Ishikawa (cell line): ENCODE measurements at regions not wholly inside any gene's neighbourhood (a gene's known extent, or its start where the extent isn't known, plus 50 kb on each side); places are given as distances from the start of the nearest gene placed in this dataset.

Experiments
- CEBPB ChIP-seq: IDR thresholded peaks from 2 replicates; pipeline ENCODE4 v1.6.1; 2012
- CREB1 ChIP-seq: IDR thresholded peaks from 2 replicates; pipeline ENCODE4 v1.6.1; 2012; ENCODE audit warnings: low read depth
- EGR1 ChIP-seq: IDR thresholded peaks from 2 replicates; pipeline ENCODE4 v1.6.1; 2012
- EP300 ChIP-seq: IDR thresholded peaks from 2 replicates; pipeline ENCODE4 v1.6.1; 2012; ENCODE audit warnings: borderline replicate concordance
- FOXM1 ChIP-seq: IDR thresholded peaks from 2 replicates; pipeline ENCODE4 v1.6.1; 2012; ENCODE audit warnings: low read depth, borderline replicate concordance
- MAX ChIP-seq: IDR thresholded peaks from 2 replicates; pipeline ENCODE4 v1.6.1; 2012
- NFIC ChIP-seq: IDR thresholded peaks from 2 replicates; pipeline ENCODE4 v1.6.1; 2012
- RAD21 ChIP-seq: IDR thresholded peaks from 2 replicates; pipeline ENCODE4 v1.6.1; 2012; ENCODE audit warnings: low read depth
- TAF1 ChIP-seq: IDR thresholded peaks from 2 replicates; pipeline ENCODE4 v1.6.1; 2012; ENCODE audit warnings: low read depth, mild to moderate bottlenecking
- TCF12 ChIP-seq: IDR thresholded peaks from 2 replicates; pipeline ENCODE4 v1.6.1; 2012; ENCODE audit warnings: low read depth
- TEAD4 ChIP-seq: IDR thresholded peaks from 2 replicates; pipeline ENCODE4 v1.6.1; 2012
- USF1 ChIP-seq: IDR thresholded peaks from 2 replicates; pipeline ENCODE4 v1.6.1; 2012
- YY1 ChIP-seq: IDR thresholded peaks from 2 replicates; pipeline ENCODE4 v1.6.1; 2012; ENCODE audit warnings: low read depth
- ZBTB7A ChIP-seq: IDR thresholded peaks from 2 replicates; pipeline ENCODE4 v1.6.1; 2012; ENCODE audit warnings: low read depth
- TF ChIP-seq, protein P1 (sequence below): IDR thresholded peaks from 2 replicates; pipeline ENCODE4 v1.6.1; 2012; ENCODE audit warnings: low read depth, mild to moderate bottlenecking

DNA sequence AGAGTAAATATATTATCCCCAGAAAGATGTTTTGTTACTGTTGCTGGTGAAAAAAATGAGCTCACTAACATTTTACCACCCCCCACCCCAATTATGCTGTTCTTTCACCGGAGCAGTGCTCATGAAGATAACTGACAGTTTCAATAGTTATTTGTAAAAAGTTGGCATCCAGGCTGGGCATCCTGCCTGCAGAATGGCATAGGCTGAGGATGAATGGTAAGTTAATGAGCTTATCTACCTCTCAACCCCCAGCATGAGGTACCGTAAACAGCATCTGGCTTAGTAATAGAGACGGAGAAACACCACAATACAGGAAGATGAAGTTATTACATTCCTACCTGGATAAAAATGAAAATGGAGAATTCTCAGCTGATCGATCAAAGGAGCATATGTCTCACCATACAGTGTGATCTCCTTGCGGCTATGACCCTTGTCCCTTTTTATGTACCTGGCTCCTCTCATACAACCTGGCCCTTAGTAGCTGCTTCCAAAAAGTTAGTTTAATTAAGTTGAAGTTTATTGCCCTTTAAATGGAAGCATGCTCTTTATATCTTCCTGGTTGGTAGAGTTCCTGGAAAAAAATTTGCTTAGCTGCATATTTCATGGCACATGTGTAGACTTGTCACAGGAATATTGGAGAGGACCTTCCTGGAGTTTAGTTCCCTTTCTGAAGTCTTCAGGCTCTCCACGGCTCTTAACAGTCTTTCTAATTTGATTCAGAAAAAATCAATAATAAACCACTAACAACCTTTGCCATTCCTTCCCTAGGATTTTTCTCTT, 61.2 kb upstream of the MPHOSPH6 start:
- no peak for TF ChIP-seq EGR1
- TF ChIP-seq TCF12 = no peak

GRCh38 chr16:82229800-82230619, 60.0 kb upstream of the MPHOSPH6 start:
- TF ChIP-seq MAX (no peak), RAD21 (peak; percentile 85), EGR1 (no peak), TCF12 (no peak), CEBPB (no peak), TAF1 (no peak), TEAD4 (no peak)
- TF ChIP-seq, protein P1, sequence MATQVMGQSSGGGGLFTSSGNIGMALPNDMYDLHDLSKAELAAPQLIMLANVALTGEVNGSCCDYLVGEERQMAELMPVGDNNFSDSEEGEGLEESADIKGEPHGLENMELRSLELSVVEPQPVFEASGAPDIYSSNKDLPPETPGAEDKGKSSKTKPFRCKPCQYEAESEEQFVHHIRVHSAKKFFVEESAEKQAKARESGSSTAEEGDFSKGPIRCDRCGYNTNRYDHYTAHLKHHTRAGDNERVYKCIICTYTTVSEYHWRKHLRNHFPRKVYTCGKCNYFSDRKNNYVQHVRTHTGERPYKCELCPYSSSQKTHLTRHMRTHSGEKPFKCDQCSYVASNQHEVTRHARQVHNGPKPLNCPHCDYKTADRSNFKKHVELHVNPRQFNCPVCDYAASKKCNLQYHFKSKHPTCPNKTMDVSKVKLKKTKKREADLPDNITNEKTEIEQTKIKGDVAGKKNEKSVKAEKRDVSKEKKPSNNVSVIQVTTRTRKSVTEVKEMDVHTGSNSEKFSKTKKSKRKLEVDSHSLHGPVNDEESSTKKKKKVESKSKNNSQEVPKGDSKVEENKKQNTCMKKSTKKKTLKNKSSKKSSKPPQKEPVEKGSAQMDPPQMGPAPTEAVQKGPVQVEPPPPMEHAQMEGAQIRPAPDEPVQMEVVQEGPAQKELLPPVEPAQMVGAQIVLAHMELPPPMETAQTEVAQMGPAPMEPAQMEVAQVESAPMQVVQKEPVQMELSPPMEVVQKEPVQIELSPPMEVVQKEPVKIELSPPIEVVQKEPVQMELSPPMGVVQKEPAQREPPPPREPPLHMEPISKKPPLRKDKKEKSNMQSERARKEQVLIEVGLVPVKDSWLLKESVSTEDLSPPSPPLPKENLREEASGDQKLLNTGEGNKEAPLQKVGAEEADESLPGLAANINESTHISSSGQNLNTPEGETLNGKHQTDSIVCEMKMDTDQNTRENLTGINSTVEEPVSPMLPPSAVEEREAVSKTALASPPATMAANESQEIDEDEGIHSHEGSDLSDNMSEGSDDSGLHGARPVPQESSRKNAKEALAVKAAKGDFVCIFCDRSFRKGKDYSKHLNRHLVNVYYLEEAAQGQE = no peak

GRCh38 chr16:82226327-82226726, 56.3 kb upstream of the MPHOSPH6 start:
- TF ChIP-seq TEAD4 (no peak), TAF1 (no peak), EGR1 (no peak), YY1 (no peak), NFIC (no peak), FOXM1 (no peak), CREB1 (no peak), TCF12 (no peak), ZBTB7A (no peak), USF1 (no peak), CEBPB (no peak), RAD21 (no peak), MAX (no peak), EP300 (no peak)
- TF ChIP-seq, protein P1 = no peak

GRCh38 chr16:82224821-82225220, 54.8 kb upstream of the MPHOSPH6 start:
- no peak for TF ChIP-seq YY1
- no peak for TF ChIP-seq EGR1
- no peak for TF ChIP-seq NFIC

GRCh38 chr16:82220541-82220940, 50.5 kb upstream of the MPHOSPH6 start:
- TF ChIP-seq RAD21 (no peak), EP300 (no peak)
